ENCODE measurements at regions not wholly inside any gene's neighbourhood (a gene's known extent, or its start where the extent isn't known, plus 50 kb on each side); places are given as distances from the start of the nearest gene placed in this dataset.

GRCh38 chr16:86635926-86636325 is 57.6 kb downstream of the FOXL1 start:
- TF ChIP-seq POLR2A (IDR thresholded peaks at IDR 0.05; ENCODE audit: low read length), result no peak
- no peak for TF ChIP-seq GATA1 (IDR thresholded peaks at IDR 0.05; ENCODE audit: low read depth, low read length)

Data from erythroblast (primary cell).